ENCODE measurements at regions not wholly inside any gene's neighbourhood (a gene's known extent, or its start where the extent isn't known, plus 50 kb on each side); places are given as distances from the start of the nearest gene placed in this dataset.

DNA sequence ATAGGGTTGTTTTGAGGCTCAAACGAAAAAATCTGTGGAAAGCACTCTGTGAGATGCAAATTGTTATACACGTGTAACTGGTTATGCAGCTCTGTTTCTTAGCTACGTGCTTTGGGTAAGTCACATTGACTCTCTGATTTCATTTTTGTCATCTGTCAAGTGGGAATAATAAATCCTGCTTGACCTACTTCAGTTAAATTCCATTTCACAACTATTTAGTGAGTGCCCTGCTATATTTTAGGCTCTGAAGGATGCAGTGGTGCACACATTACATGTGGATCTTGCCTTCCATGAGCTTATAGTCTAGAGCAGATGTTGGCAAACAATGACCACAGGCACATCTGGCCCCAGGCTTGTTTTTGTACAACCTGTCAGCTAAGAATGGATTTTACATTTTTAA is 133.6 kb upstream of the PLET1 start:
- TF ChIP-seq, protein P1, sequence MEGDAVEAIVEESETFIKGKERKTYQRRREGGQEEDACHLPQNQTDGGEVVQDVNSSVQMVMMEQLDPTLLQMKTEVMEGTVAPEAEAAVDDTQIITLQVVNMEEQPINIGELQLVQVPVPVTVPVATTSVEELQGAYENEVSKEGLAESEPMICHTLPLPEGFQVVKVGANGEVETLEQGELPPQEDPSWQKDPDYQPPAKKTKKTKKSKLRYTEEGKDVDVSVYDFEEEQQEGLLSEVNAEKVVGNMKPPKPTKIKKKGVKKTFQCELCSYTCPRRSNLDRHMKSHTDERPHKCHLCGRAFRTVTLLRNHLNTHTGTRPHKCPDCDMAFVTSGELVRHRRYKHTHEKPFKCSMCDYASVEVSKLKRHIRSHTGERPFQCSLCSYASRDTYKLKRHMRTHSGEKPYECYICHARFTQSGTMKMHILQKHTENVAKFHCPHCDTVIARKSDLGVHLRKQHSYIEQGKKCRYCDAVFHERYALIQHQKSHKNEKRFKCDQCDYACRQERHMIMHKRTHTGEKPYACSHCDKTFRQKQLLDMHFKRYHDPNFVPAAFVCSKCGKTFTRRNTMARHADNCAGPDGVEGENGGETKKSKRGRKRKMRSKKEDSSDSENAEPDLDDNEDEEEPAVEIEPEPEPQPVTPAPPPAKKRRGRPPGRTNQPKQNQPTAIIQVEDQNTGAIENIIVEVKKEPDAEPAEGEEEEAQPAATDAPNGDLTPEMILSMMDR (IDR thresholded peaks at IDR 0.05), result no peak
- TF ChIP-seq ZFX (IDR thresholded peaks at IDR 0.05; ENCODE audit: borderline replicate concordance), result no peak
